ENCODE measurements at regions not wholly inside any gene's neighbourhood (a gene's known extent, or its start where the extent isn't known, plus 50 kb on each side); places are given as distances from the start of the nearest gene placed in this dataset.

DNA sequence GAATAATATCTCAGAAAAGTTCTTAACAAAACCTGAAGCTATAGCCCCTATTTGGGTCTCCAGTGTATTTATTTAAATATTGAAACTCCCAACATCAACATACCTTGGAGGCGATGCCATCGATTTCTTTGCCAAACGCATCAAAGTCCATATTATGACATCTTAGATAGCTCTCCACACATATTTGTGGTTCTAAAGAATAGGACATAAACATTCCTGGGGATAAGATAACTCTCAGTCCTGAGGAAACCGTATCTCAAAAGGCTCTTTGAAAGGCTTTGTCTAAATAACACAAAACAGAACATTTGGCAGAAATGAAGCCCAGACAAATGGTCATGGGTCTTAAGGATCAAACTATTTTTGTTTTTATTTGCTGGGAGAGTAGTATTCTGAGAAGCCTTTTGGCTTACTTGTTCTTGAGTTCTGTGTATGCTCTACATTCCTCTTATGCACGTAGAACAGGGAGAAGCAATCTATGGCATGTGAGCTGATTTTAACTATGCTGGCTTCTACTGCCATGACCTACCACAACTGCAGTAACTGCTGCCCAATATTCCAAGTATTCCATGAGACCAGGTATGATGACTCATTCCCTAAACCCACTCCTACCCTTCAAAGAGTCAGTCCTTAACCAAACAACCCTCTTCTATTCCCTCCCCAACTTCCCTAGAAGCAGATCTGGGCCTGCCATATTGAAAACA lies 279.0 kb upstream of the ZFHX3 start:
- DNase-seq = no peak

DNA sequence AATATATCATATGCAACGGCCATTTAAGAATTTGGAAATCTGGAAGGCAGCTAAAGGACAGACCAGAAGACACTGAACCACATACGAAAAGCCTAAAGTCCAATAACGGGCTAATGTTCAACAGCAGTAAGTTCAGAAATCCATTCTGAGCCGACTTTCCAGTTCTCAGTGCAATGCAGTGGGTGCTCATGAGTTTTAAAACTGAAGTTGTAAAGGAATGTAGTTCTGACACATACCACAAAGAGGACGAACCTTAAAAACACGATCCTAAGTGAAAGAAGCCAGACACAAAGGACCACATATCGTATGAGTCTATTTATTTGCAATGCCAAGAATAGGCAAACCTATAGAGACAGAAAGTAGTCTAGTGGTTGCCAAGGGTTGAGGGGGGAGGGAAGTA lies 278.3 kb upstream of the ZFHX3 start:
- DNase-seq = no peak

DNA sequence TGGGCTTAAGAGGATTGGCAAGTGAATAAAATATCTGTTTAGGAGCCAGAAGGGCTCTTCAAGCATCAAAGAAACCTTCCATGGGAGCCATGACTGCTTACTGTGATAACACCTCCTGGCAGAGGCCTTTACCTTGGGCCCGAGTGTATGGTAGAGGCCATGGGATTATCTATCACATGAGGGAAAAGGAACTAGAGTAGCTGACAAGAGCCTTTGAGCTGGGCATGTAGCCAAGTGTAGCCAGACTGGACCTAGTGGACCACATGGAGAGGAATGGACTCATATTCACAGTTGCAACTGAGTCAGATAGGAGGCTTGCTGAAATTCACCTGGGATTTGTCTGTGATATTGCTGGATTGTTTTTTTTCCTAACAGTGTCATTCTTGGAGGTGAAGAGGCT lies 276.0 kb upstream of the ZFHX3 start:
- no peak for DNase-seq

DNA sequence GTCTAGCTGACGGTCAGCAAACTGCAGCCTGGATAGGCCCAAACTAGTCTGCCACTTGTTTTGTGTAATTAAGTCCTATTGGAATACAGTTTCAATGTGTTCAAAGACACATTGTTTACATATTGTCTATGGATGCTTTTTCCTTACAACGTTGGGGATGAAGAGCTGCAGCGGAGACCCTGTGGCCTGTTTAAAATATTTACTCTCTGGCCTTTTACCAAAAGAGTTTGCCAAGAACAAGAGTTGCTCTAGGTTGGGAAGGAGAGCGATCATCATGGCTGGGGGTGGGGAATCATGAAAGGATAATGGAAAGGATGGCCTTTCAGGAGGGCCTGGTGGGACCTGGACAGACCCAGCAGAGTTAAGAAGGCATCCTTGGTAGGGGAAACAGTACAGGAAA lies 274.9 kb upstream of the ZFHX3 start:
- DNase-seq = no peak

DNA sequence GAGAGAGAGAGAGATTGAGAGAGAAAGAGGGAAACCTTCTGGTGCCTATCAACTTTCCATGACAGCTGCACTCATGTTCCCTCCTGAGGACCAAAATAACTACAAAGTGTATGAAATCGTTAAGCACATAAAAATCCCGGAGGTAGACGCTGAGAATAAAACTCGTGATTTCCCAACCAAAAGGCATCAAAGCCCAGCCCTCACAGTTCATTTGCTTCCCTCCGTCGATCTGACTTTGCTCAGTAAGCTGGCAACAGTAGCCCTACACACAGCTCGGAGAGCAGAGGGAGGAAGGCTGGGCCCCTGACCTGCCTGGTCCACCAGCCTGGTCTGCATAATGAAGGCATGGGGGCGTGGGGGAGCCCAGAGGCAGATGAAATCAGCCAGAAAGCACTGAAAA lies 273.9 kb upstream of the ZFHX3 start:
- DNase-seq = no peak

DNA sequence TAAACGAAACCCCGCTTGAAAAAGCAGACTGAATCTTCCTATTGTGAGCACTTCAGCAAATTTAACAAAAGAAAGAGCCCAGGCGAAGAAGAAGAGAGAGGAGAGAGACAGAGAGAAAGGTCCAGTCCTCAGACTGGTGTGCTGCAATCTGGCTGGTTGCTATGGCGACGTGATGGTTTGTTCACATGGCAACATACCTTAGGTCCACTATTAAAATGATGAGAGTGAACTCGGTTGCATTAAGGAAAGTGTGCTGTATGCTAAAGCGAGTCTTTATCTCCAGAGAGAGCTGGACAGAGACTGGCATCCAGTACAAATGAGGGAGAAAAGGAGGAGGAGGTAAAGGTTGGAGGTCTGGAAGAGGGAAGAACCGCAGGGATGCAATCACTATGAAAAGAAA lies 271.8 kb upstream of the ZFHX3 start:
- DNase-seq = no peak

DNA sequence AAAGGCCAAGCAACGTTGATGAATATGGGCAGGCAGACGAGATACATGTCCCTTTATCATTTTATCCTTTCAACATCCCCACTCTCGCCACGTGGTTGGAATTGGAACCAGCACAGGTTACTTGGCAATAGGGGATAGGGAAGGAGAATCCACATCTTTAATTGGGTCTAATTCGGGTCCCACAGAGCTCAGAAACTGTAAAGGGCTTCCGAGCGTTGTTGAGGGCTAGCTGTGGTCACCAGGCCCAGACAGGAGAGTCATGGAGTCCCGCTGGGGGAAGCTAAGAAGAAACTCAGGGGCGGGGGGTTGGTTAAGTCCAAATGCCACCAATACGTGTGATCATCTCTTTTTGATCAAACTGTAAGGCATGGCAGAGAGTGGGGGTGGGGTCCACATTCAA lies 271.3 kb upstream of the ZFHX3 start:
- no peak for DNase-seq

DNA sequence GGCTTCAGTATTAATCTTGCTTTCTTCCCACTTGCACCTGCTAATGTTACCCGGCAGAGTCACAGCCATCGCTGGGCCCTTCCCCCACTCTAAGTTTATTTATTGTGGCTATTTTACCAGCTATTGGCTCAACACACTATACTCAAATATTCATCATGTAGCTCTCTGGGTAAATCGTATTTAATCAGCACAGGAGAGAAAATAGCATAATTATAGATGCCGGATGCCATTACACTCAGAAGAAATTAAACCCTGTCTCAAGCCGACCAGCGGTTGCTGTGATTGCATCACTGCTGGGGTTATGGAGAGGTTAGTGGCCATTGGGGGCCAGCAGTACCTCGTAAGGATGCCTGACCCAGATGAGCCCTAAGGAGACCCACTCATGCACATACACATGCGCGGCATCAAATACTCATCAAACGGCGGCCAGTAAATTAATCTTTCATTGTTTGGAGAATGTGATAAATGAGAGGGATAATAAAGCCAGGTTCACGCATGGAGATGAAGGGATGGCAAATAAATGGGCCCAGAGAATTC lies 269.5 kb upstream of the ZFHX3 start:
- no peak for DNase-seq

DNA sequence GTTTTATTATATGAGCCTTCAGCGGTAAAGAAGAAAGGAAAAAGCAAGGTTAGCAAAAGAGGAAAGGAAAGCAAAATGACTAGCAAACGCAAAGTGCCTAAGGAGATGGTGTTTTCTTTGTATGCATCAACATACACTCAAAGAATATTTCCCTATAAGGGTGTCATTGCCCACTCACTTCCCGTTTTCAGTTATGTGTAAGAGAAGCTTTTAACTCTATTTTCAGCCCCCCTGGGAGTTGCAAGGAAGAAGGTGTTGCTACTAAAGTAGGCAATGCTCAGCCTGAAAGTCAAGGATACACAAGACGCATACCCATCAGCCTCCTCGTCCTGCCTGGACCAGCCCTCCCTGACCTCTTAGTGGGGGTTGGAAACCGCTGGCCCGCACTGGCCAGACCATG lies 267.7 kb upstream of the ZFHX3 start:
- no peak for DNase-seq

DNA sequence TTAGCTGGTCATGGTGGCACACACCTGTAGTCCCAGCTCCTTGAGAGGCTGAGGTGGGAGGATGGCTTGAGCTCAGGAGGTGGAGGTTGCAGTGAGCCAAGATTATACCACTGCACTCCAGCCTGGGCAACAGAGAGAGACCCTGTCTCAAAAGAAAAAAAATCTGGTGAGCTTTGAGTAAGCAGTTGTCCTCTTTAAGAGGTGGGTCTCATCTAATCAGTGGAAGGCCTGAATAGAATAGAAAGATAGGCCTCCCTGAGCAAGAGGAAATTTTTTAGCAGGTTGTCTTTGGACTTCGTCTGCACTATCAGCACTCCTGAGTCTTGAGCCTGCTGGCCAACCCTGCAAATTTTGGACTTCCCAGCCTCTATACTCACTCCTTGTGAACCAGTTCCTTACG lies 266.0 kb upstream of the ZFHX3 start:
- DNase-seq = no peak

DNA sequence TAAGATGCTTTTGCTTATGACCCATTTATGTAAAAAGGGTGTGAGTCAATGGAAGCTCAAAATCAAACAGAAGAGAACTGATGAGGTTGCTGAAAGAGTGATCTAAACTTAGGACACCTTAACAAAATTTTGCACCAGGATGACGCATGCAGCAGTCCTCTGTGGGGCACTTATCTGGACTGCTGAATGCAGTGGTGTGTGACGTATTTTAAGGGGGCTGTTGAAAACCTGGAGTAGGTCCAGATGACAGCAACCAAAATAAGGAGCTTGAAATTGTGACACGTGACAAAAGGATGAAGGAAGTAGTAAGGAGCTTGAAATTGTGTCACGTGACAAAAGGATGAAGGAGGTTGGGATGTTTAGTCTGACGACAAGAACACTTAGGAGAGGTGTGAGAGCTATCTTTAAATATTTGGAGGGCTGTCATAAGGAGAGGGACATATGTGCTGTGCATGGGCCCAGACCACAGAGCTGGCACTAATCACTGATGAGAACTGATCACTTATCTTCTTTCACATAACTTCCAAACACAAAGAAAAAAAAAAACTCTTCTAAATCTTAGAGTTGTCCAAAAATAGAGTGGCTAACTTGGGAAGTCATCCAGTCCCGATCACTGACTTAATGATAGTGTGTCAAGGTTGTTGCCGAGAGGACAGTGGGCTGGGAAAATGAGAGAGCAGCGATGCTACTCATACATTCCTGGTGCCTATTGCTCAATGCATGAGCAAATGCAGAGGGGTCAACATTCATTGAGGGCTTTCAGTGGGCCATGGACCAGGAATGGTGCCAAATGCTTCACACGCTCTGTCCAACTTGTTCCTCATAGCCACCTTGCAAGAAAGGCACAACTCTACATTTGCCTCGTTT lies 264.2 kb upstream of the ZFHX3 start:
- DNase-seq = no peak

DNA sequence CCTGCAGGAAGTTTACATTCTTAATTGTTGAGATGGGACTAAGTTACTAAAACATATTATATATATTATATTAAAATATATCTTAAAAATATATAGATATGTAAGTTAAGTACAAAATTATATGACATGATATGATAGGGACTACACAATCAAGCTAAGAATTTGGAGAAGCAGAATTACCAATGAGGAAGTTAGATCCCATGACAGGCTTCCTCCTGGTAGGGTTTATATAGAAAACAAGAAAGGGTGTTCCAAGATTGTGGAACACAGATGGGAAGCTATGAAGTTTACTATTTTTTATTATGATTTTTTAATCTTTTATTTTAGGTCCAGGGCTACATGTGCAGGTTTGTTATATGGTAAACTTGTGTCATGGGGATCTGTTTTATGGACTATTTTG lies 260.8 kb upstream of the ZFHX3 start:
- DNase-seq = no peak

DNA sequence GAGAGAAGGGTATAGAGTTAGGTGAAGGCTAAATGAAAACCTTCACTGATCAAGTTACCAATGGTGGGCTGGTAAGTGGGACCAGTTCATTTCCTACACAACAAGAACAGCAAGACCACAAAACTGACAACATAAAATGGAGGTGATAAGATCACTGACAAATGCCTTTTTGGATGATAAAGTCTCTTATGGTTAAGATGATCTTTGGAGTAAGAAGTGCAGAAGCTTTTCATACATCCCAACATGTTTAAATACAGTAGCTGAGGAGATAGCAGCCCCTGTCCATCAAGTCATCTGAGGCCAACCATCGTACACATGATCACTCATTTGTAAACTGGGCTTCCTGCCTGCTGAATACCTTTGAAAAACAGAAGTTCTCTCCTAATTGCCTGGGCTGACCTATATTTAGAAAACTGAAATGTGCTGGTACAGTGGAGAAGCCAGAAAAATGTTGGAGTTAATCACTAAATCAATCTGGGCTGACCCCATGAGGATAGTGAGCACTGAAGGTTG lies 259.0 kb upstream of the ZFHX3 start:
- no peak for DNase-seq

DNA sequence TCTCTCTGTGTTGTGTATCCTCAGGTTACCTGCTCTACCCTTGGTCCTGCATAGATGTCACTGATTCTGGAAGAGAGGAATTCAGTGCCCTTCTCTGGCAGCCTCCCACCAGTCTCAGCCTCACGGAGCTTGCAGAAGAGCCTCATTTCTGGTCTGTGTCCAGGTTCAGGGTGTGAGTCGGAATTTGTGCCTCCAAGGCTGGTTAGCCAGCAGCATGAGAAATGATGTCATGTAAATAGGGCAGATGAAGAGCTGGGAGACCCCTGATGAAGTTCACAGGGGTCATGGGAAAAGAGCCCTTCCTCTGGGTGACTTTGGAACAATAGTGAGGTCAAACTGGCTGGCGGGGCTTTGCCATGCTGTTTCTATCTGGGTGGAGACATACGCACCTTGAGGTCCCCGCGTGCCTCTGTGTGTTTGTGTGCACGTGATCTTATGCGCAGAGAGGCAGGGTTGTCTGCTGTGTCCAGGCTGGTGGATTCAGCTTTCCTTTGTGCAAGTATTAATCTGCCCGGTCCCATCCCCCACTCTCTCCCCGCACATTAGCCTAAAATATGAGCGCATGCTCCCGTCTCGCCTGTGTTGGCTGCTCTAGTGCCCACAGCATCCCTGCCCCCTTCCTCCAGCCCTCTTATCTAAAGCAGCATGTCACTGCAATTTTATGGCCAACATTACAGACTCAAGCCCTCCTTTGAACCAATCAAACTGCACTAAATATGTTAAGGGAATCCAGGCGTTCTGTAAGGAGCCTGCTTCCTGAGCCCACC lies 256.3 kb upstream of the ZFHX3 start:
- no peak for DNase-seq

DNA sequence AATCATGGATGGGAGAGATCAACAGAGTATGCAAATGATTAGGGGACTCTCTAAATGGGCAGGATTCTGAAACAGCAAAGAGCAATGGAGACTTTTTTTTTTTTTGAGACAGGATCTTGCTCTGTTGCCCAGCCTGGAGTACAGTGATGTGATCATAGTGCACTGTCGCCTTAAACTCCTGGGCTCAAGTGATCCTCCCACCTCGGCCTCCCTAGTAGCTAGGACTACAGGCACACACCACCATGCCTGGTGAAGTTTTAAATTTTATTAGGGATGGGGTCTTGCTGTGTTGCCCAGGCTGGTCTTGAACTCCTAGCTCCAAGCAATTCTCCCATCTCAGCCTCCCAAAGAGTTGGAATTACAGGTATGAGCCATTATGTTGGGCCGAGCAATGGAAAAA lies 255.0 kb upstream of the ZFHX3 start:
- DNase-seq = no peak

DNA sequence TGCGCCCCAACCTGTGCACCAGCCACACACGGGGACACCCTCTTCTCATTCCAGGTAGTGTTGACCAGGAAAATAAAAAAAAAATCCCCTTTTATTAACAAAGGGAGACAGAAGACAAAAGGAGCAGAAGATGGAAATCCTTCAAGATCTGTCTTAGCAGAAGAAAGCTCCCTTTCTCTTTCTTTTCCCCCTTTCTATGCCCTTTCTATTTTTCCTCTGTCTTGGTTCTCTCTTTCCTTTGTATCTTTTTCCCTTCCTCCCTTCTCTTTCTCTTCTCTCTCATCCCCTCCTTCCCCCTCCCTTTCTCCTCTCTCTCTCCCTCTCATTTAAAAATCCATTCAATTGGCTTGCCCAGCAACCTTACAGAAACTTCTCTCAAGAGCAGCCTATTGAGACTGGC lies 254.1 kb upstream of the ZFHX3 start:
- no peak for DNase-seq

DNA sequence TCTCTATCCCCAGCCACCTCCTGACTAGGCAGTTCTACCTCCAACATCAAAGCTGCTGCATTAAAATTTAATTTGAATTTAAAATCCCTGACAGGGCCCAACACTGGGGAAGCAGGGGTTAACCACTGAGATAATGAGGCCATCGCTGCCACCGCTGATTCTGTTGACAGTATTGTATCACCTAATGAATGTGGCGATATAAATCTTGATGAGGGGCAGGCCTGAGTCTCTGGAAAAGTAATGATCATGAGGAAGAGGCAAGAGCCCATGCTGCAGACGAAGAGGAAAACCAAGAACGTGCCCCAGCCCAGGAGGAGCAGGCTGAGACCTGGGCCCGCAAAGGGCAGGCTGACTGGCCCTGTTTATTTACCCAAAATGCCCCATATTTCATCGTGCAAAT lies 251.4 kb upstream of the ZFHX3 start:
- no peak for DNase-seq

DNA sequence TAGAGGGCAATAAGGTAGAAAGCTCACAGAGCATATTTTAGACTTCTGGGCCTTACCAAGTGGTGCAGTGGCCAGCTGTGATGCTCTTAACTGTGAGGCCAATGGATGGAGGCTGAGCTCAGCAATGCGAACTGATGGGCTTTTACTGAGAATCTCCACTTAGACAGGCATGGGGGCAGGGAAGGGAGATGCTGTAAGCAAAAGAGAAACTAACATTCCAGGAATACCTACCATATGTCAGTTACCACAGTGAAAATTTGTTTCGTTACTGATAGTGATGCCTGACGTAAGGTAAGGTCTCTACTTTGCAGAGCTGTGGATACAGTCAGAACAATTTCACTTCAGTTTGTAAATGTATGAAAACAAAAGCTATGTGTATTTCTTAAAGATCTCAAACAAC lies 250.6 kb upstream of the ZFHX3 start:
- no peak for DNase-seq

DNA sequence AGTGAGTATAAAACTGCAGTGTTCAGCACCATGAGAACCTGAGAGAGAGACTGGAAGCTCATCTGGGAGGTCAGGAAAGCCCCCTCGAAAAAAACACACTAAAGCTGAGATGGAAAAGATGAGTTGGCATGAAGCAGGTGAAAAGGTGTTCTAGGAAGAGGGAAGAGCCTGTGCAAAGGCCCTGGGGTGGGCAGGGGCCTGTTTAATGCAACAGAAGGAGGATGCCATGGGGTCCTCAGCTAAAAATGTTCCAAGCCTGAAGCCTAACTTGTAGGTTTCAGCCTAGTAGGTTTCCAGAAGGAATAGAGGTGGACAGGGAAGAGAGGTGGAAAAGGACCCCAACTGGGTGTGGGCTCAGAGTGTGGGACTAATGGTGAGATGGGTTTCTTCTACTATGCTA lies 242.3 kb upstream of the ZFHX3 start:
- no peak for DNase-seq

DNA sequence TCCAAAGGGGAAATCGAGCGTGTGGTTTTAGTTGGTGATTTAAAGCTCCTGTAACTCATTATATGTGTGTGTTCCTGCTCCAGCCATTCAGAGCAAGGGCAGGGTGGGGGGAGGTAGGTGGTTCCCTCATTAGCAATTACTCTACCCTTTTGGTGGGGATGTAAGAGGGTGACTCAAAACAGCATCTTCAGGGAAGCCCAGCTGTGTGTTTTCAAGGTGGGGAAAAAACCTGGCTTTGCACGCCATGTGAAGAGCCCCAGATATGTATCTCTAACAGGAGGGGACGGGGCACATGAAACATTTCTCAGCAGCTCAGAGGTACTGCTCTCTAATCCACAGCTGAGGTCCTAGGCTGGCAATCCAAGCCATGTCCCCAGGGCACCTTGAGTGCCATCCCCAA lies 241.3 kb upstream of the ZFHX3 start:
- DNase-seq = no peak

DNA sequence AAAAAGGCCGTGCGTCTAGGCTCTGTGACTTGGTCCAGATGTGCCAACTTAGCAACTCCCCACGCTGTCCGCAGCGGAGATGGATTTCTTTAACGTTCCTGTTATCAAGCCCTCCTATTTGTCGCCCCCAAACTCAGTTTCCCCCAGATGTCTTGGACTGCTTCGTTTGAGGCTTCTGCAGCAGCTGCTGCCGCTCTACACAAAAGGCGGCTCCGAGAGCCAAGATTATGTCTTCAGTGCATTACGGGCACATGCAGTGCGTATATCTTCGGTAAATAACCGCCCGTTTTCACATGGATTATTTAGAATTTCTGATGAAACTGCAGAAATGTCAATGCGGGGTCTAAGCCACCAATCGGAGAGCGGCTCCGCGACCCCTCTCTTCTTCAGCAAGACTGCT lies 240.6 kb upstream of the ZFHX3 start:
- no peak for DNase-seq

DNA sequence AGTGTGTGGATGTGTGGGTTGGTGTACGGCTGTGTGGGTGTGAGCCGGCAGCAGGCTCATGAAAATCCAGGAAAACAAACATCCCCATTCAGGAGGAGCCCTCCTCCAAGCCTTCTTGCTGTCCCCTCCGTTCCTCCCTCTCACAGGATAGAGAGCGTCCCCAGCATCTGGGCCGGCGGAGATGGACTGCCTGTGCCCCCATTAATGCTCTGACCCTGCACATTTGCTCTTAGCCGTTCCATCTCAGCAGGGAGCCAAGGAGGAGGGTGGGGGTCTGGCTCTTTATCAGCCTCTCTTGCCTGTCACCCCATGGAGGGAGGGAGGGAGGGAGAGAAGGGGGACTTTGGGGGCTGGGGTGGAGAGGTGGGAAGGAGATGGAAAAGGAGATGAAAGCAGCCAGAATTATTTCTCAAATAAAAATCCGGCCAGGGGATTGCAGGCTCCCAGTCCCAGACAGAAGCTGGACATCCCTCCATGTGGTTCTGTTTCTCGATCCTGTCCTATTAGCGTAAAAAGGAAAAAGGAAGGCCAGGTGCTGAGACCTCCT lies 240.0 kb upstream of the ZFHX3 start:
- no peak for DNase-seq

All from NCI-H1092 treated with DMSO at 0.1 percent for 48 hours (cell line).